ENCODE measurements at regions not wholly inside any gene's neighbourhood (a gene's known extent, or its start where the extent isn't known, plus 50 kb on each side); places are given as distances from the start of the nearest gene placed in this dataset.

- Histone ChIP-seq H3K4me3 (ENCODE audit: low read depth, low read length) (no peak overlapping the region), H3K27me3 (ENCODE audit: insufficient read depth, low read depth, severe bottlenecking) (peaks cover 14% of the 10 kb centered on the region), H3K36me3 (no peaks in the 10 kb centered on the region), H3K27ac (no peak overlapping the region), H3K9me3 (ENCODE audit: severe bottlenecking) (no peaks in the 10 kb centered on the region)
- TF ChIP-seq, protein P1, sequence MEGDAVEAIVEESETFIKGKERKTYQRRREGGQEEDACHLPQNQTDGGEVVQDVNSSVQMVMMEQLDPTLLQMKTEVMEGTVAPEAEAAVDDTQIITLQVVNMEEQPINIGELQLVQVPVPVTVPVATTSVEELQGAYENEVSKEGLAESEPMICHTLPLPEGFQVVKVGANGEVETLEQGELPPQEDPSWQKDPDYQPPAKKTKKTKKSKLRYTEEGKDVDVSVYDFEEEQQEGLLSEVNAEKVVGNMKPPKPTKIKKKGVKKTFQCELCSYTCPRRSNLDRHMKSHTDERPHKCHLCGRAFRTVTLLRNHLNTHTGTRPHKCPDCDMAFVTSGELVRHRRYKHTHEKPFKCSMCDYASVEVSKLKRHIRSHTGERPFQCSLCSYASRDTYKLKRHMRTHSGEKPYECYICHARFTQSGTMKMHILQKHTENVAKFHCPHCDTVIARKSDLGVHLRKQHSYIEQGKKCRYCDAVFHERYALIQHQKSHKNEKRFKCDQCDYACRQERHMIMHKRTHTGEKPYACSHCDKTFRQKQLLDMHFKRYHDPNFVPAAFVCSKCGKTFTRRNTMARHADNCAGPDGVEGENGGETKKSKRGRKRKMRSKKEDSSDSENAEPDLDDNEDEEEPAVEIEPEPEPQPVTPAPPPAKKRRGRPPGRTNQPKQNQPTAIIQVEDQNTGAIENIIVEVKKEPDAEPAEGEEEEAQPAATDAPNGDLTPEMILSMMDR (IDR thresholded peaks at IDR 0.05; ENCODE audit: low read depth, low read length) = no peak
- no peak for DNase-seq
Observed at GRCh38 chr16:73544826-73545225, 496.9 kb upstream of the ZFHX3 start.

DNA sequence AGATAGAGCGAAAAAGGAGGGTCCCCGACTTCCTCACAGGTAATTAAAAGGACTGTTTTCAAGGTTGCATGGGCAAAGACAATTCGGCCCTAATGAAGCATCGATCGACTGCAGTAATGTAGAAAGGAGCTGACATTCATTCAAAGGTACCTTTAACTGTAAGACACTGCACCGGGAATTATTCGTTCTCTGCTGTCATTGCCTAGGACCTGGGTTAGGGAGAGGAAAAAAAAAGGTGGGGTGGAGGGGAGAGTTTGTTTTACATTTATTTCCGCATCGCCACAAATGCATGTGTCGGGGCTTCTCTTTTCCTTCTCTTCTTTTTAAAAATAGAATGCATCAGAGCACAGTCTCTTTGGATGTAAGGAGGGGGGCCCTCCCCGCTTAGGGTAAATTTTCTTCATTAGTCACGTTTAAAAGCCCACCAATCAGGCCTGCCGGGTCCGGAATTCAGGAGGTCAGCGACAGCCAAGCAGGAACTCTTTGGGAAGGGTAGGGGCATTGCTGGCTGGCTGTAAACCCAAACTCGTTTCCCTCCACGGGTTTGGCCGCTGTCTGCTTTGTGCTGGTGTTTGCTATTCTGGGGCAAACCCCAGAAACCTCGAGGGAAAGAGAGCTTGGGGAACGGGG, 496.2 kb upstream of the ZFHX3 start:
- Histone ChIP-seq H3K27me3 (ENCODE audit: insufficient read depth, low read depth, severe bottlenecking) (peaks cover 17% of the 10 kb centered on the region), H3K9me3 (ENCODE audit: severe bottlenecking) (no peaks in the 10 kb centered on the region), H3K36me3 (no peaks in the 10 kb centered on the region), H3K27ac (no peak overlapping the region), H3K4me3 (ENCODE audit: low read depth, low read length) (no peak overlapping the region)
- TF ChIP-seq, protein P1 (IDR thresholded peaks at IDR 0.05; ENCODE audit: low read depth, low read length) = no peak
- DNase-seq = no peak

DNA sequence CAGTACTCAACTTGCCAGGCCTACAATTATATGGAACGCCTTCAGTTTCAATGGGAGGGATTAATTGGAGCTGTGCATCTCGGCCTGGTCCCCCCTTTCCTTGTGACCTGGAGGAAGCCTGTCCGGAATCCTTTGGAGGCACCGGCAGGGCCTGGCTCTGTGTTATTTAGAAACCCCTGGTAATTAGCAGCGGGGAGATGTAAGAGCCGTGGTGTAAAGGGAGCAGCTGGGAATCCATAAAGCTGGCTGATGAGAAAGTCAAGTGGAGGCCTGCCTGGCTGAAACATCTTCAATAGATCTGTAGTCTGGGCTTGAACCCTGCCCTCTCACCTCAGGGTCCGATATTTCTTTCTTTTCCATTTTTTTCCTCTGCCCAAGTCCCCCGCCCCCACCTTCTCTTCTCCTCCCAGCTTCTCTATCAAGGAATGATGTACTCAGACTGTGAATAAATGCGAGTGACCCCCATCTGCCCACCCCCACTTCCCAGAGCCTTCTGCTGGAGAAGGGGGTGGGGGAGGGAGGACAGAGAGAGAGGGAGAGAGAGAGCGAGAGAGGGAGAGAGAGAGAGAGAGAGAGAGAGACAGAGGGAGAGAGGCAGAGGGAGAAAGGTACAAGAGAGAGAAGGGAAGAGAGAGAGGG, 495.5 kb upstream of the ZFHX3 start:
- TF ChIP-seq, protein P1 (IDR thresholded peaks at IDR 0.05; ENCODE audit: low read depth, low read length) = no peak
- DNase-seq = no peak
- H3K9me3 ChIP-seq (ENCODE audit: severe bottlenecking) = no peaks in the 10 kb centered on the region

DNA sequence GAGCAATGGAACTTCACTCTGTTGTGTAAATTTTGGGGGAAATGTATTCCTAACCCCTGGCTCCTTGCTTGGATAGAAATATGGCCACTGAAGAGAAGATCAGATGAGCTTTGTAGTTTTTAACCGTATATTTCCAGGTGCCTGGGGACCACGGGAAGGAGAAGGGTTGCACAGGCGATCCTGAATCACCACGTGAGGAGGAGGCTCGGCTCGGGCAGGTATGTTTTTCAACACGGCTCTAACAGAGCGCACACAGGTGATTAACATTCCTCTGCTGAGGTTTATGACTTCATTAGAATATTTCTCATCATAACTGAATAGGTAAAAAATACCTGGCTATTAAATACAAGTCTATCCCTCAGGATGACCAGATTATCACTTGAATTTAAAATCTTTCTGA, 495.0 kb upstream of the ZFHX3 start:
- DNase-seq = no peak
- TF ChIP-seq, protein P1 (IDR thresholded peaks at IDR 0.05; ENCODE audit: low read depth, low read length) = no peak
- Histone ChIP-seq H3K36me3 (no peaks in the 10 kb centered on the region), H3K9me3 (ENCODE audit: severe bottlenecking) (no peaks in the 10 kb centered on the region), H3K4me3 (ENCODE audit: low read depth, low read length) (no peak overlapping the region), H3K27ac (no peak overlapping the region), H3K27me3 (ENCODE audit: insufficient read depth, low read depth, severe bottlenecking) (peaks cover 14% of the 10 kb centered on the region)

More for the DNA sequence above, 495.5 kb upstream of the ZFHX3 start:
- no peak overlapping the region for H3K4me3 ChIP-seq (ENCODE audit: low read depth, low read length)
- H3K27me3 ChIP-seq (ENCODE audit: insufficient read depth, low read depth, severe bottlenecking) = peaks cover 17% of the 10 kb centered on the region
- H3K36me3 ChIP-seq = no peaks in the 10 kb centered on the region
- no peak overlapping the region for H3K27ac ChIP-seq

DNA sequence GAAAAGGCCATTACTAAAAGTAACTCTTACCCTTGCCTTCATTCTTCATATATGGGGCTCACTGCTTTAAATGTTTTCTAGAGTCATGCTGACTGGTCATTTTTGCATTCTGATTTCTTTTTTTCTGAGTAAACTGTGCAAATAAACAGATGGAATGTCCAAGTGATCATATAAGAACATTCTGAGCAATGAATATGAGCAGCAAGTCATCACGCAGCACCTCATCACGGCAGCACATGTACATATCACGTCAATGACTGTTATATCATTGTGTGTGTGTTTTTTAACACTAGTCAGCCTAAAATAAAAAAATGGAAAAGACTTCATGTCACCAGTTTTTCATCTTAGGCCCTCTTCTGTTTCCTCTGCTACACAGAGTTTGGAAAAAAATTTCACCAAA, 490.0 kb upstream of the ZFHX3 start:
- no peaks in the 10 kb centered on the region for H3K9me3 ChIP-seq (ENCODE audit: severe bottlenecking)
- DNase-seq = no peak
- no peaks in the 10 kb centered on the region for H3K36me3 ChIP-seq
- TF ChIP-seq, protein P1 (IDR thresholded peaks at IDR 0.05; ENCODE audit: low read depth, low read length) = no peak
- no peak overlapping the region for H3K27ac ChIP-seq
- H3K4me3 ChIP-seq (ENCODE audit: low read depth, low read length) = no peak overlapping the region
- H3K27me3 ChIP-seq (ENCODE audit: insufficient read depth, low read depth, severe bottlenecking) = peaks cover 4% of the 10 kb centered on the region
